ENCODE measurements at regions not wholly inside any gene's neighbourhood (a gene's known extent, or its start where the extent isn't known, plus 50 kb on each side); places are given as distances from the start of the nearest gene placed in this dataset.

GRCh38 chr14:83053022-83053710 lies 1519.5 kb upstream of the SEL1L start:
- TF ChIP-seq CTCF (IDR thresholded peaks at IDR 0.05) (no peak), EP300 (IDR thresholded peaks at IDR 0.05) (no peak), POLR2A (IDR thresholded peaks at IDR 0.05) (no peak)

Measured in ovary (tissue), 3 donors.